NT2/D1 (cell line): ENCODE measurements at regions not wholly inside any gene's neighbourhood (a gene's known extent, or its start where the extent isn't known, plus 50 kb on each side); places are given as distances from the start of the nearest gene placed in this dataset.
"Not testable (repeated sequence)": the region's sequence is repeated elsewhere in the genome, so short reads cannot be mapped to it uniquely, and the experiment has no call there.

Experiments
- DNase-seq: peaks from one replicate; pipeline ENCODE4 v3.0.0-alpha.2; 2011; ENCODE audit warnings: low read depth, low spot score
- H3K27me3 ChIP-seq: 2 replicates; pipeline ENCODE4 v1.6.0; 2011; ENCODE audit warnings: mild to moderate bottlenecking; ENCODE audit not compliant: insufficient read length, insufficient read depth
- H3K36me3 ChIP-seq: 2 replicates; pipeline ENCODE4 v1.6.1; 2011; ENCODE audit warnings: mild to moderate bottlenecking, low read length, mixed read lengths; ENCODE audit not compliant: insufficient read depth, insufficient read length
- H3K4me1 ChIP-seq: 2 replicates; pipeline ENCODE4 v1.5.1; 2011; ENCODE audit not compliant: insufficient read depth, insufficient read length
- H3K4me3 ChIP-seq: 2 replicates; pipeline ENCODE4 v1.5.1; 2011; ENCODE audit warnings: low read depth; ENCODE audit not compliant: insufficient read length
- H3K9ac ChIP-seq: 2 replicates; pipeline ENCODE4 v1.6.0; 2011; ENCODE audit warnings: low read depth; ENCODE audit not compliant: insufficient read length
- H3K9me3 ChIP-seq: 2 replicates; pipeline ENCODE4 v1.5.1; 2011; ENCODE audit warnings: mild to moderate bottlenecking, low read length; ENCODE audit not compliant: insufficient read depth
- SUZ12 ChIP-seq: IDR thresholded peaks from 2 replicates; pipeline ENCODE4 v1.6.1; 2011; ENCODE audit not compliant: insufficient read length, insufficient read depth; ENCODE audit errors: extremely low read depth
- YY1 ChIP-seq: IDR thresholded peaks from 2 replicates; pipeline ENCODE4 v1.6.1; 2011; ENCODE audit not compliant: insufficient read length, insufficient read depth
- ZNF274 ChIP-seq: IDR thresholded peaks from 2 replicates; pipeline ENCODE4 v1.6.1; 2011; ENCODE audit warnings: mild to moderate bottlenecking, low read depth, low read length

DNA sequence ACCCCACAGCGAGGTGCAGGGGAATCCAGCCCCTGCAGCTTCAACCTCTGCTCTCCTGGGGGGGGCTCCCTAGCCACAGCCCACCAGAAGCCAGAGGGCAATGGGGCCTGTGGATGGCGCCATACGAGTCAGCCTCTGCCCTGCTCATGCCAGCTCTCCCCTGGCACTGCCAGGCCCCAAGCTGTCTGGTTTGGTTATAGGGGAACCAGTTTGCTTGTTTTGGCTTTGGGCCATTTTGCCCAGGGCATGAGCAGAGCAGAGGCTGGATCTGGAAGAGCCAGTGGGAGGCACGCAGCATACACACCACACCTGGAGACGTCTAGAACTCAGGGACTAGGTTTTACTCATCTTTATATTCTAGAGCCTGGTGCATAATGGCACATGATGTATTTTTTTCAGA, 66.7 kb upstream of the SLC22A16 start:
- Histone ChIP-seq H3K4me3 (no peak overlapping the region), H3K4me1 (peaks cover 9% of the 10 kb centered on the region)

DNA sequence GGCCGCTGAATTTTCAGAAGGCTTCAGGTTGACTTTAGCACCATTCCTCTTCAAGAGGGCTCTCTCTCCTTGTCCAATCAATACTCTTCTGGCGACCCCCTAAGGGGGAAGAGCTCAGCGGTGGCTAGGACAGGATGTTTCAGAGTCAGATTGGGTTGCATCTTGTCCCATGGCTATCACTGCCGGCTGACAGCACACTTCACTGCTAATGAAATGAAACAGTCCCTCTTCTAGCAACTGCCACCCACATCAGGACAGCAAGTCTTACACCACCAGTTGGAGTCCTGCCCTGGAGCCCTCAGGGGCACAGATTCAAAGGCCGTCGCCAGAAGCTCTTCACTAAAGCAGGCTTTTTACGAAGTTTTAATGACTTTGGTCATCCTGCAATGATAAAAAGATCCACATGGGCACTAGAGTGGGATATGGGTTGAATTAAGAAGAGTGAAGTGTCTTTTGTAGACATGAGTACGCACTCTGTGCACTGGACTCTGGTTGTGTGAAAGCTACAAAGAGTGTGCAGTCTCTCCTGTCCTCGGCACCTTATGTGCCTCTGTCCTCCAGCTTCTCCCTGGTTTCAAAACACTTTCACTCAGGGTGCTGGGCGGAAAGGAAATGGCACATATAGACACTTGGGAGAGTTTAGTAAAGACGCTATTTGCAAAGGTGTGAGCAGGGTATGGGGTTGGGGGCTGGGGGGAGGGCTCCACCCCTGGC, 66.1 kb upstream of the SLC22A16 start:
- no peaks in the 10 kb centered on the region for H3K27me3 ChIP-seq
- H3K4me3 ChIP-seq, result no peak overlapping the region
- TF ChIP-seq YY1 (no peak), SUZ12 (no peak), ZNF274 (no peak)
- no peaks in the 10 kb centered on the region for H3K36me3 ChIP-seq
- DNase-seq, result no peak
- peaks cover 7% of the 10 kb centered on the region; the same call in 1 of the 2 replicates for H3K9me3 ChIP-seq
- H3K4me1 ChIP-seq, result peaks cover 9% of the 10 kb centered on the region
- H3K9ac ChIP-seq, result no peak overlapping the region

More for the DNA sequence above, 66.7 kb upstream of the SLC22A16 start:
- no peaks in the 10 kb centered on the region for H3K36me3 ChIP-seq
- H3K27me3 ChIP-seq, result no peaks in the 10 kb centered on the region
- DNase-seq, result no peak
- no peak for TF ChIP-seq ZNF274
- TF ChIP-seq YY1, result no peak
- TF ChIP-seq SUZ12, result no peak
- H3K9me3 ChIP-seq, result peaks cover 7% of the 10 kb centered on the region; the same call in 1 of the 2 replicates
- H3K9ac ChIP-seq, result no peak overlapping the region

DNA sequence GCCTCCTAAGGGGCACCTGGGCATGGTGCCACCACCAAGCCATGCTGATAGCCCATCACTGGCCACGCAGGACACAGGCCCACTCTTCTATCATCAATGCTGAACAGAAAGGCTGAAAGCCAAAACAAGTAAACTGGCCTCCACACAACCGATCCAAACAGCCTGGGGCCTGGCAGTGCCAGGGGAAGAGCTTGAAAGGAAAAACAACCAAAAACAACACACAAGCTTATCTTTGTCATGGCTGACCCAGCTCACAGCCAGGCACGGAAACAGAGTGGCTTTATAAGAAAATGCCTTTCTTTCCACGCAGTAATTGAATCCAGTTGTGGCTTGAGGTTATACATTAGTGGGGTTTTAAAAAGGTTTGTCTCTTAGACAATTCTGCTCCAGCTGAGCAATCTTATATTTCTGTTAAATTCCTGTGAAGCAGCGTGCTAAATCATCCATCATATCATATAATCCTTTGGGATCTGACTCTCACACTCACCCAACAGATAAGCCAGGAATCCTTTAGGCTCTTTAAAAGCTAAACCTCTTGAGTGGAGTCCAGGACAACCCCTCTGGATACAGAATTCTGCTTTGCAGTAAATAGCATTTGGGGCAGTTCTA, 65.4 kb upstream of the SLC22A16 start:
- TF ChIP-seq YY1 (no peak), SUZ12 (no peak), ZNF274 (no peak)
- Histone ChIP-seq H3K9me3 (peaks cover 7% of the 10 kb centered on the region; the same call in 1 of the 2 replicates), H3K36me3 (no peaks in the 10 kb centered on the region), H3K9ac (no peak overlapping the region), H3K27me3 (no peaks in the 10 kb centered on the region), H3K4me3 (no peak overlapping the region), H3K4me1 (peaks cover 7% of the 10 kb centered on the region)
- DNase-seq, result no peak

DNA sequence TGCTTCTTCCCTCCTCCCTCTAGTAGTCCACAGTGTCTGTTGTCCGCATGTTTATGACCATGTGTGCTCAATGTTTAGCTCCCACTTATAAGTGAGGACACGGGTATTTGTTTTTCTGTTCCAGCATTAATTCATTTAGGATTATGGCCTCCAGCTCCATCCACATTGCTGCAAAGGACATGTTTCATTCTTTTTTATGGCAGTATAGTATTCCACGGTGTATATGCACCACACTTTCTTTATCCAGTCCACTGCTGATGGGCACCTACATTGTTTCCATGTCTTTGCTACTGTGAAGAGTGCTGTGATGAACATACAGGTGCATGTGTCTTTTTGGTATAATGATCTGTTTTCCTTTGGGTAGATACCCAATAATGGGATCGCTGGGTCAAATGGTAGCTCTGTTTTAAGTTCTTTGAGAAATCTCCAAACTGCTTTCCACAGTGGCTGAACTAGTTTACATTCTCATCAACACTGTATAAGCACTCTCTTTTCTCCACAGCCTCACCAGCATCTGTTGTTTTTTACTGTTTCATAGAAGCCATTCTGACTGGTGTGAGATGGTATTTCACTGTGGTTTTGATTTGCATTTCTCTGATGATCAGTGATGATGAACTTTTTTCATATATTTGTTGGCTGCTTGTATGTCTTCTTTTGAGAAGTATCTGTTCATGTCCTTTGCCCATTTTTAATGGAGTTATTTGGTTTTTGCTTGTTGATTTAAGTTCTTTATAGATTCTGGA, 63.0 kb upstream of the SLC22A16 start:
- peaks cover 13% of the 10 kb centered on the region; the same call in 1 of the 2 replicates for H3K9me3 ChIP-seq
- H3K27me3 ChIP-seq, DNase-seq, H3K4me1 ChIP-seq, H3K9ac ChIP-seq, H3K4me3 ChIP-seq, H3K36me3 ChIP-seq: not testable (repeated sequence)

DNA sequence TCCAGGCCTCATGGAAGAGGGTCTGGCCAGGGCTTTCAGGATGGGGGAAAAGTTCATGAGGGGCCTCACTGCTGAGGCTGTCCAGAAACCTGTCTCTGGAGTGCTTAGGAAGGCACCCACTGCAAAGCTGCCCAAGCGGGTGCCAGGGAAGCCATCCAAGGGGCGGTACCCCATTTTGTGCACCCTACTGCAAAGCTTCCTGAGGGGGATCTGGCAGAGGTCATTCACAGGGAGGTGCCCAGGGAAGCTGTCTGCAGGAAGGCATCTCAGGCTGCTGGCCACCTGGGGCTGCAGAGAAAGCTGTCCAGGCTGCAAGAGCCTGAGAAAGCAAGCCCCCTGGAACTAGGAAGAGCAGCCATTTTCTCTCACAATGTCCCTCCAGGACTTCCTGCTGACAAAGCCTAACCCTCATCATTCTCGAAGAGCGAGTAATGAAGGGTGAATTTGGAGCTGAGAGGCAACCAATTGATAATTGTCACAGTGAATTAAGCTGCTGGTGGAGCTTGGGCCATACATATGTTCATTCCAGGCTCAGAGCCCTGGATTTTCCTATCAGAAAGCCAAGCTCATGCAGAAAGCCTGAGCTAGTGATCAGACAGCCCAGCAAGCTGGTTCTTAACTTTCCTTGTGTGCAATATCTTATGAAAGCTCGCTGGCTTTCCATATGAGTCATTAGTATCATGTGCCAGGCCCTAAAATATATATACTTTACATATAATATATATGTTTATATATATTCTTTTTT, 62.2 kb upstream of the SLC22A16 start:
- Histone ChIP-seq H3K4me3 (no peak overlapping the region), H3K9me3 (peaks cover 13% of the 10 kb centered on the region; the same call in 1 of the 2 replicates), H3K4me1 (peaks cover 7% of the 10 kb centered on the region), H3K9ac (no peak overlapping the region), H3K36me3 (no peaks in the 10 kb centered on the region), H3K27me3 (no peaks in the 10 kb centered on the region)
- no peak for DNase-seq
- TF ChIP-seq ZNF274 (no peak), SUZ12 (no peak), YY1 (no peak)

DNA sequence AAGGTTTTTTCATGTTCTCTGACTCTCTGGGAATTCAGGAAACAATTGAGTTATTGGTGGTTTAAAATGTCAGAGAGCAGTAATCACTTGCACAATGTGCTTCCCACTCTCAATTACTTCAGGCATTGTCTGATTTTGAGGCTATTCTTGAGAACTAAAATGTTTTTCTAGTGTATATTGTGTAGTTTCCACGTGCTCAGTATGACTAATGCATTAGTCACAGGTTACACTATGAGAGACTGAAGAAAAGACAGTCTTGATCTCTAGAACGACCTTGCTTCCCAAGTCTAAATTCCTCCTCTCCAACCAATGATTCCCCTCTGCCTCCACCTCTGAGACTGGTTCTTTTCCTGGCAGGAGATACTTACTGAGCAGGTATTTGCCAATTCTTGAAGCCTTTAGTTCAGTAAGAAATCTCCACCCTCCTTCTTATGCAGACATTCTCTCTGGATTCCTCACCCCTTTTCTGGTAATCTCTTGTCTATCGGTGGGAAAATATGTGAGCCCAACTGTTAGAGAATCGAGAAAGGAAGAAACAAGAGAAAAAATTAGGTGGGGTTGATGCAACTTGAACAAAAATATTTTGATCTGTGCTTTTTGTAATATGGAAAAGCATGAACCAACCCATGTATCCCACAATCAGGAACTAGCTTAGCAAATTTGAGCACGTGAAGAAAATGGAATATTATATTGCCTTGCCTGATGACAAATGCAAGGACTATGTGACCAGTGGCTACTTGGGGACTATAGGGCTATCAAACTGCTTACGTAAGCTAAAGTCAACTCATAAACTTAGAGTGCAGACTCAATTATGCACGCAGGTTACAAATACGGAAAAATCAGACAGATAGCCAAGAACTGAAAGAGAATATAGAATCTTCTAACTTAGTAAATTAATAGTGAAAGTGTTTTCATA, 61.1 kb upstream of the SLC22A16 start:
- peaks cover 13% of the 10 kb centered on the region; the same call in 1 of the 2 replicates for H3K9me3 ChIP-seq
- no peaks in the 10 kb centered on the region for H3K27me3 ChIP-seq
- no peaks in the 10 kb centered on the region for H3K36me3 ChIP-seq
- no peak overlapping the region for H3K4me3 ChIP-seq
- TF ChIP-seq ZNF274 (no peak), SUZ12 (no peak), YY1 (no peak)
- DNase-seq, result peak; percentile 9
- no peak overlapping the region for H3K9ac ChIP-seq
- no peaks in the 10 kb centered on the region for H3K4me1 ChIP-seq
